ENCODE measurements at regions not wholly inside any gene's neighbourhood (a gene's known extent, or its start where the extent isn't known, plus 50 kb on each side); places are given as distances from the start of the nearest gene placed in this dataset.

DNA sequence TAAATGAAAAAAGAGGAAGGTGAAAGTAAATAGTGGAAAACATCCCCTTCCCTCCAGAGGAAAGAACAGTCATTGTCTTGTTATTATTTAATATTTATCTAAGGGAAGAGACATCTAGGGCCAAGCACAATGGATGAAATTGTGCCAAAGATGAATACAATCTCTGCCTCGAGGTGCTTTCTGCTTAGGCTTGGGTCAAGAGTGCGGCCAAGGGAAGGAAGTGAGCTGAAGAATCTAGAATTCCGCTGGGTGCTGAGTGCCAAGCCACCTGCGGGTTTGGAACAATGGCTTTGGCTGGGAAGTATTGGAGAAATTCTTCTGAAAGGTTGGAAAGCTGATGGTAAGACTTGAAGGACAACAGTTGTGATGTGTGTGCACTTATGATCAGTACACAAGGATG lies 531.3 kb upstream of the FZD8 start:
- DNase-seq (ENCODE audit: low read depth) = peak; percentile 23

DNA sequence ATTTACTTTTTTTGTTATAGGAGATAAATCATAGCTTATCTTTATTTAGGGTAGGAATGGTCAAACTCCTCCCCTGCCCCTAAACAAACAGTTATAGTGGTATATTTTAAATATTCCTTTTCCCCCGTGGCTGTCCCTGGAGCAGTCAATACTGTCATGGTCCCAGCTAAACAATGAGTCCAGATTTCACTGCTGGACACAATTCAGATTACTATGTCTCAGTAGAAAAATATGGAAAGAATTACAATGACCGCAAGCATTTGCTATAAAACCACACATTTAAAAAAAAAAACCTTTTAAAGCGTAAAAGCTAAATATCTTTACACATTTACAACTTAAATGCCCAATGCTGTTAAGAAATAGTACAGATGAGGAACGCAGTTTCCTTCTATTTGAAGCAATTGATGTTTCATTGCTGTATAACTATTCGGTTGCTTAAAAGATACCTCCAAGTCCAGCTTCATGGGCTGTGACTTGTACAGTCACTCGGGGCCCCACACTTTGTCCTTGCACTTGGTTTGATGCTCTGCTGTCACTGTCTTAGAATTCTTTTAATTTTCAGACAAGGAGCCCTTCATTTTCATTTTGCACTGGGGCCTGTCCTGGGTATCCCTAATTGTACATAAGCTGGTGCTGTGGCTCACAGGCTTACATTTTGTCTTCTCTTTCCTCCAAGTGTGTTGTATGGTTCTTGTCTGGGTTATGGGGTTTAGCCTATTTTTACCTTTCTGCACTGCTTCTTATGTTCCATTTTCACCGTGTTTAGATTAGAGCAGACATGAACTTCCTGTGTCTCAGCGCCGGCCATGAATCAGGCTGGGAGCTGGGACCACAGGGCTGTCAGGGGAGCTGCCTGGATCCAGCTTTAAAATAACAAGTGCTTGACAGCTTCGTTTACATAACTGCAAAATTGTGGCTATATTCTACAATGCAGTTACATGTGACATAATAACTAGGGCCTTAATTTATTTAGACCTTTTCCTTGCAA lies 530.2 kb upstream of the FZD8 start:
- DNase-seq (ENCODE audit: low read depth) = peak; percentile 90

DNA sequence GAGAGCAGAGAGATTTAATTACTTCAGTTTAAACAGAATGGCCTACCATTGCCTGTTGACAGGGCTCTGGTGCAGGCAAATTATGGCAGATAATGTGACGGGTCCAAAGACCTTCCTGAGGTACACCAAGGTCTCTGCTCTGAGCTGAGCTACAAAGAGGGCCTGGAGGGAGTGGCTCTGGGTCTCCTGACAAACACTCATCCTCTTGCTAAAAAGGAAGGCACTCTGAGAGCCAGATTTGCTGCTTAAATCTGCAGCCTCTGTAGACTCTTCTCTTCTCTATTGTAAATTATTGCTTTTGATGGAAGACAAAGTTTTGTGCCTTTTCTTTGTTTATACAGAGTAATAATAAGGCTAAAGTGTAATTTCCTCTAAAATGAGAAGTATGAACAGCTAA lies 529.5 kb upstream of the FZD8 start:
- peak; percentile 31 for DNase-seq (ENCODE audit: low read depth)

DNA sequence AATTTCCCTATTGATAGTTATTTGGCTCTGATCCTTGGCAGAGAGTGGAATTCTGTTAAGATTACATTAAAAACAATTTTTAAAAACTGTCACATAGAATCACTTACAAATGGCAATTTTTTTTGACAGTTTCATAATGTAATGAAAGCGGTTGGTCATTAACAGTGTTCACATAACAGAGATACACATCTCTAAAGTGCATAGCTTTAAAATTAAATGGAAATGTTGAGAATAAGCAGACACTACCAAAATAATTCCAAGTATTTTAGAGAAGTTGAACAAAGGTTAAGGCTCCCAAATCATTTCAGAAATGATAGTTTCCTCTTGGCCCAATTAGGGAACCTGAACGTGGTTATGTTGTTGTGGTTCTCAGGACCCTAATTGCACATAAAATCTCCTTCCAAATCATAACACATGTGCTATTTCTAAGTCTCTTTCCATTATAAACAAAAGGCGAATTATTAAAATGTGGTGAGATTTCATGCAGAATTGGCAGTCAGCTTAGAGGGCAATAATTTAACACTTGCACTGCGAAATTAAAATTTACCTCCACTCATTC lies 528.9 kb upstream of the FZD8 start:
- DNase-seq (ENCODE audit: low read depth) = no peak

DNA sequence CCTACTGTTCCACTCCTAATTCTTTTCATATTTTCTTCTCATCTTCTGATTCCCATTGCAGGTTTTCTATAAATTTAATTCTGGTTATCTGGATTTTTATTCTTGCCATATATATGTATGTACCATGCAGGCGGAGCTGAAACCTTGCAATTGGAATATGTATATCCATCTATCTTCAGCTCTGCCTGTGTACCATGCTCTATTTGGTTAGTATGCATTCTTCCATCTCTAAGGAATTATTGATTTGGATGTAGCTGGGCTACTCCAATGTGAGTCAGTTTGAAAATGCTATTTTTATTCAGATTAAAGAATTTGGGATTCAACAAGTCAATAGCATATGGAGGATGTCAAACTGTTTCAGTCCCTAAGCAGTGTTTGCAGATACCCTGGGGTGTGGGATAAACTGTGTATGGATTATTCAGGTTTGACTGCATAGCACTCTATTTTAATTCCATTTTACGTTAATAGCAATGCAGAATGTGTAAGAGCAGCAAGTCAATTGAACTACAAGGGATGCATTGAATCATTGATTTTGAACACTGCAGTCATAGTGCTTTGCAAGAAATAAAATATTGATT lies 528.1 kb upstream of the FZD8 start:
- no peak for DNase-seq (ENCODE audit: low read depth)

DNA sequence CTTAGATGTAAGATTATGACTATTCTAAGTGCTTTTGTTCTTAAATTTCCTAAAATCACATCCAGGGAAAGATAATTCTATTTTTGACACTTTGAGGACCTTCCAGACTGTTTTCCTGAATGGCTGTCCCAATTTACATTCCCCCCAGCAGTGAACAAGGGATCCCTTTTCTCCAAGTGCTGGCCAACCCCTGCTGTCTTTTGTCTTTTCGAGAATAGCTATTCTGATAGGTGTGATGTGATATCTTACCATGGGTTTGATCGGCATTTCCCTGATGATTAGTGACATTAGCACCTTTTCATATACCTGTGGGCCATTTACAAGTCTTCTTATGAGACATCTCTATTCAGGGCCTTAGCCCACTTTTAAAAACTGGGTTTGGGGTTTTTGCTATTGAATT lies 526.7 kb upstream of the FZD8 start:
- DNase-seq (ENCODE audit: low read depth) = no peak

DNA sequence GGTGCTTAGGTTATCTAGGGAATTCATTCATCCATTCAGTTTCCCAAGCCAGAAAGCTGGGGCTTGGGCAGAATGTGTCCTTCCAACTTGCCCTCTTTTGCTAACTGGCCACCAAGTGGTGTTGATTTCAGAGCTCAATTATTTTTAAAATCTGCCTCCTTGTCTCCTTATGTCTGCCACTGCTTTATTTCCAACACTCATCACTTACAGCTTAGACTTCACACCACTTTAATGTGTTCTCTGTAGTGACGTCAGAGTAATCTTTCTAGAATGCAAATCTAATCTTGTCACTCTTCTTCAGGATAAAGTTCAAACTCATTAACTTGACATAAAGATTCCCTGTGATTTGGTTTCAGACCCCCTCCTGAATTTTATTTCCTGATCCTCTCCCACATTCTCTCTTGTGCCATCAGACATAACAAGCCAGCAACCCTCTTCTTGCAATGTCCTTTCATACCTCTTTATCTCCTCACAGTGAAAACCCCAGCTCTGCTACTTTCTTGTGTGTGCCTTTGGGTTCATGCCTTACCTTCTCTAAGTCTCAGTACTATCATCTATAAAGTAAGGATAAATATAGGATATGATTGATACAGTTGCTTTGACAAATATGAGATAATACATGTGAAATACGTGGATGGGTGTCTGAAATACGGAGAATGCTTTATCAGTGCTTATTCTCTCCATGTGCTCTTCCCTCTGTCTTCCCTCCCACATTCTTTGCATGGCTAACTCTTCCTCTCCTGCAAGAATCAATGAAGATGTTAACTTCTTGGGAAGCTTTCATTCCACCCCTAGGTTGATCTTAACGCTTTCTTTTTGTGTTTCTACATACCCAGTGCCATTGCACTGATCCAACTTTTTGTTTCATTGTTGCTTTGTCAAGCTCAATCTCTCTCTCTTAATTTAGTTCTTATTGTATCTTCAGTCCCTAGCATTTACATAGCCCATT lies 522.7 kb upstream of the FZD8 start:
- DNase-seq (ENCODE audit: low read depth) = no peak

DNA sequence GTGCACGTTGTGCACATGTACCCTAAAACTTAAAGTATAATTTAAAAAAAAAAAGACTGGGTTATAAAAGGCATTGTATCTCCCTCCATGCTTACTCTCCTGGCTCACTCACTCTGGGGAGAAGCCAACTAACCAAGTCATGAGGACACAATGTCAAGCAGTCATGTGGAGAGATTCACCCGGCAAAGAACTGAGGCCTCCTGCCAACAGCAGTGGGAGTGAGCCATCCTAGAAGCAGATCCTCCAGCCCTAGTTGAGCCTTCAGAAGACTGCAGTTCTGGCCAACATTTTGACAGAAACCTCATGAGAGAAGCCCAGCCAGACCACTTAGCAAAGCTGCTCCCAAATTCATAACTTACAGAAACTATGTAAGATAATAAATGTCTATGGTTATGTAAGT lies 521.7 kb upstream of the FZD8 start:
- no peak for DNase-seq (ENCODE audit: low read depth)

DNA sequence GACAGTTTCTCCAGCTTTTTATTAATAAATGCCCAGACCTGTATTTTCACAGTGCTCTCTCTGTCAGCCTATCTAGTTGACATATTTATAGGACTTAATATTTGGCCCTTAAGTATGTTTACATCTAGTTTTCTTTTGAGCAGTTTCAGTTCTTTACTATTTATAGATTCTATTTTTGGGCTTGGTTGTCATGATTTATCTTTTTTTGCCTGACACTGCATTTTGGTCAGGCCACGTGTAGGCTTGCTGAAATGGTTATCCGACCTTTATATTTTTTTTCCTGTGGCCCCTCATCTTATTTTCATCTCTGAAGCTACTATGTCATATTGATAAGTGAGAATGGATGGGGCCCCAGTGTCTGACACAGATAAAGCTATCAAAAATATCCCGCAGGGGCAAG lies 515.4 kb upstream of the FZD8 start:
- no peak for DNase-seq (ENCODE audit: low read depth)

DNA sequence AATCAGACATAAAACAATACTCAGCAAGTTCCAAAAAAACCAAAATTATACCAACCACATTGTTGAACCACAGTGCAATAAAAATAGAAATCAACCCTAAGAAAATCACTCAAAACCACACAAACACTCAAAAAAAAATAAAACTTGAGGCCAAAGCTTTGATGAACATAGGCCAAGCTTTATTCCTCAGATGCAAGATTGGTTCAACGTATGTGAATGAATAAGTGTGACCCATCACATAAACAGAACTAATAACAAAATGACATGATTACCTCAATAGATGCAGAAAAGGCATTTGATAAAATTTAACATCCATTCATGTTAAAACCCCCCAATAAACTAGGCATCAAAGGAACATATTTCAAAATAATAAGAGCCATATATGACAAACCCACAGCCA lies 506.1 kb upstream of the FZD8 start:
- DNase-seq (ENCODE audit: low read depth) = peak; percentile 3

DNA sequence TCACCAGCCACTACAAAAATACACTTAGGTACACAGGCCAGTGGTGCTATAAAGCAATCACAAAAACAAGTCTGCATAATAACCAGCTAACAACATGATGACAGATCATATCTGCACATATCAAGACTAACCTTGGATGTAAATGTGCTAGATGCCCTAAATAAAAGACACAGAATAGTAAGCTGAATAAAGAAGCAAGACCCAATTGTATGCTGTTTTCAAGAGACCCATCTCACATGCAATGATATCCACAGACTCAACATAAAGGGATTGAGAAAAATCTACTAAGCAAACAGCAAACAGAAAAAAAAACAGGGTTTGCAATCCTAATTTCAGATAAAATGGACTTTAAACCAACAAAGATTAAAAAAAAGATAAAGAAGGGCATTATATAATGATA lies 505.4 kb upstream of the FZD8 start:
- no peak for DNase-seq (ENCODE audit: low read depth)

DNA sequence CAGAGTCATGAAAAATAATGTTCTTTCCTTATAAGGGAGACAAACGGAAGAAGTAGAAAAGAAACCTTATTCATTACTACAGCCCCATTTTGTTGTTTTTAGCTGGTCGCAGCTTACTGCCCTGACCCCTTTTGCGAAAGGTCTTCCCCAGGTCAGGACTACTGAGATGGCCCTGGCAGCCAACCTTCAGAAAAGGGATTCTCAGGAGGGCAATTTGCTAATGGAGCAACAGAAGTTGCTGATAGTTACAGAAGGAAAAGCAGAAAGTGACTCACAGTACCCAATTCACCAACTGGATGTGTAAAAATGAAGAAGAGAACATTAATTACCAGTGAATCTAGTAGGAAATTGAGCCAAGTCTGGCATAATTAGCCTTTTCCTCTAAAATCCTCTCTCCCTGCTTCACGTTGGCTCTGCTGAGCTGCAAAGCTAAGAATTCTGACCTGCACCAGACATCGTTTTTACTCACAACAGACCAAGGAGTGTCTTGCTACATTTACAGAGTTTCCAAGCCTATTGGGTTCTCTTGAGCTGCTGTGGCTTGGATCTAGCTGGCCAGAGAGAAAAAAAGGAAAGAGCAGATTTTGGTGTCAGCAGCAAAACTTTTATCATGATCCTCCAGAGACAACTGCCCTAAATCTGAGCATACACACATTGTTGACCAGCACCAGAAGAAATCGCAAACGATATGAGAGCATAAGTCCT lies 499.9 kb upstream of the FZD8 start:
- peak; percentile 1 for DNase-seq (ENCODE audit: low read depth)

DNA sequence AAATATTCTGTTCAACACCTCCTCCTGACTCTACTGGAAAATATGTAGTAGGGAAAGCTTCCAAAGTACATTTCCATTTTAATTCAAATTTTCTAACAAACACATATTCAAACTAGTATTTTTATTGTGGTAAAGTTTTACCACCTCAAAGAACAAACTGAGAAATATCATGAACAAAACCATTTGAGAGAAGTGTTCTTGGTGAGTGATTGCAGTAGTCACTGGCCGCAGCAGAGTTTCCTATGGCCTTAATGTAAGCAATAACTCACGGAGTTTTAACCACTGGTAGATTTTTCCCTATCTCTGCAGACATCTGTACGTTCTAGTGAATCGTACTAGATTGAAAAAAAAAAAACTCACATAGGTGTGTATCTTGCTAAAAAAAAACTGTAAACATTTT lies 487.0 kb upstream of the FZD8 start:
- no peak for DNase-seq (ENCODE audit: low read depth)

DNA sequence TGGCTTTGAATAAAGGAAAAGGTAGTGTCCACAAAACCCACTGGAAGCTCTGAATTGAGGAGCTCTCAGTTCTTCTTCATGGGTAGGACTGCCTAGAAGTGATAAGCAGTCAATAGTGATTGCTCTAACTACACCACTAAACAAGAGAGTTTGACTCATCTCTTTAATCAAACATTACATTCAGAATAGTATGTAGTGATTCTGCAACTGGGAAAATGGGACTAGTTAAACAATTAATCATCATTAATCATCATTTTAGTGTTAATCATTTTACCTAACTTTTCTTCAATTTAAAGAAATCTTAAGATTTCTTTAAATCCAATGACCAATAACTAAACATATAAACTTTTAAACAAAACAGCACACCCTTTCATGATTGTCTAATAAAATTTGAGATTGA lies 484.0 kb upstream of the FZD8 start:
- DNase-seq (ENCODE audit: low read depth) = no peak

DNA sequence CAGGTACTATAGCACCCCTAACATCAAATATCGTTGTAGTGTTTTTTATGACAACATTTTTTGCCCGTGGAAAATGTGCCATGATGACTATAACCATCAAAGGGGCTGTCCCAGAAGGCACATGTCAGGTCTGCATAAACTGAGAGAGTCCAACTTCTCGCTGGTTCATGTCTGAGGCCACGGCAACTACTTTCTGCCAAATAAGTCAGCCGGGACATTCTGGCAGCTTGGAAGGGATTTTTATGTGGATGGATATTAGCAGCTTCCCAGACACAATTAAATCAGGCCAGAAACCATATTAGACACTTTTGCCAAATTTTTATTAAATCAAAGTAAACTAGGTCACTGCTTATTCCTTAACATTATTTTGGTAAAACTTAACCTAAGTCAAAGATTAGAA lies 477.4 kb upstream of the FZD8 start:
- DNase-seq (ENCODE audit: low read depth) = no peak

DNA sequence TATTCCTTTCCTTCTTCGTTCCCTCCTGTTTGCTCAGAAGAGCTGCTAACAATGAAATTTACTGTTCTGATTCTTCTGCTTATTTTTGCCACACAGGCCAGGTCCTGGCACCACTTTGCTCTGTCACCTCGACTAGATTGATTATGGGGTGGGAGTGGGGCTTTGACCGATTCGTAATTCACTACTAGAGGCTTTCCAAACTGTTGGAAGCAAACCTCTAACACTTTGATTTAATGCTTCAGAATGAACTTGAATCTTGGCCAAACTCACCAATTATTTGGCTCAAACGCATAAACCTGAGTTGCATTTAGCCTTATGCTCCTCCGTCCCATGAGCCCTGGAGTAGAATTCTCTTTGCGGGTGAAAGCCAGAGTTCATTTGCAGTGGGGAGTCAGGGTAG lies 476.2 kb upstream of the FZD8 start:
- no peak for DNase-seq (ENCODE audit: low read depth)

DNA sequence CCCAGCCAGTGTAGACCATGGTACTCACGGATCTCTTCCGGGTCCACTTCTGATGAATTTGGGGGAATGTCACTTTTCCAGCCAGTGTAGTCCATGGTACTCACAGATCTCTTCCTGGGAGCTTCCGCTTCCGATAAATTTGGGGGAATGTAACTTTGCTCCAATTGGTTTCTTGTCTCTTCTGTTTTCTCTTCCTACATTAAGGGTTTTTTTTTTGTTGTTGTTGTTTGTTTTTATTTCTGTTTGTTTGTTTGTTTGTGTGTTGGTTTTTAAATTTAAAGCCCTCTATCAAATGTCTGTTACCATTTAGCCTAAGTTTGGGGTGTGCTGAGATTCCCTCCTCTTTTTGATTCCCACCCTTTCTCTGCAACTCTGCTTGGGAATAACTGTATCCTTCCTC lies 475.8 kb upstream of the FZD8 start:
- DNase-seq (ENCODE audit: low read depth) = no peak

DNA sequence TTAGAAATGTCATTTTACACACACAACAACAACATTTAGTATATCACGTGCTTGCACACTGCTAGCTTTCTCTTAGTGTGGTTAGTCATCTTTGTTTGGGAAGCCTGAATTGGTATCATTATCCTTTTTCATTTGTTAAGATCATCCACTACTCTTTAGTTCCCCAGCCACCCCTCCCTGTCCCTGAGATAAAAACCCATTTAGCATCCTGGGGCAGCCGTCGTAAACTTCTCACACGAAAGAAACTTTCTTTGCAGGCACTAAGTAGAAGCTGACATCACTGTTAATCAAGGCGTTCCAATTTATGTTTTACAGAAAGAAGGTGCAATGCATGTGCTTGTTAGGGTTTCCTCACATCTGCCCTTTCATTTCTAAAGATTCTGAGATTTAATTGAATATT lies 475.1 kb upstream of the FZD8 start:
- DNase-seq (ENCODE audit: low read depth) = no peak

DNA sequence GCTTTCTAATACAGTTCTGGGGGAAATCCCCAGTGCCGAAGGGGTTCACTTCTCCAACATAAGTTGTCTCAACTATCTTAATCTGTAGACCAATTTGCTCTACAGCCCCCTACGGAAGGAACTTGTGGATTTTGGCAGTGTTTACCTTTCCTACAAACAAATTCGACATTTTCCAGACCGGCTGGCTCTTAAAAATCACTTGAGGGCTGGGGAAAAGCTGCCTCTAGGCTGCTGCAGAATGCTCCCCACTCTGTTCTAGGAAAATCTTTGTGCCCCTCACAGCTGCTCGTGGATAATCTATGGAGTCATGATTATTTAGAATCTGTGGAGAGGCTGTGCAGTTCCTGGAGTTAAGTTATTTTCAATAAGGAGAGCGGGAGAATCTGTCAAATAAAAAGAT lies 474.6 kb upstream of the FZD8 start:
- no peak for DNase-seq (ENCODE audit: low read depth)

DNA sequence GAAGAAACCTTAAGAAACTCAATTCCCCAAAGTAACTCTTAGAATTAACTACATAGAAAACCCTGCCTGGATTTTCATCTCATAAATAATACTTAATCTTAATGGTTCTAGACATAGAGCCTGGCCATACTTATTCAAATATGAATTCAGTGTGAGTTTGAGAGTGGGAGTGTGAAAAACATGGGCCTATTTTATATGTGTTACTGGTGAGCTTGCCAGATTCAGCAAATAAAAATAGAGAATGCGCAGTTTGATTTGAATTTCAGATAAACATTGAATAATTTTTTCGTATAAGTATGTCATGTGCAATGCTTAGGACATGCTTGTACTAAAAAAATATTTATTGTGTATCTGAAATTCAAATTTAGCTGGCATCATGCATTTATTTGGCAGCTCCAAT lies 473.9 kb upstream of the FZD8 start:
- DNase-seq (ENCODE audit: low read depth) = no peak

DNA sequence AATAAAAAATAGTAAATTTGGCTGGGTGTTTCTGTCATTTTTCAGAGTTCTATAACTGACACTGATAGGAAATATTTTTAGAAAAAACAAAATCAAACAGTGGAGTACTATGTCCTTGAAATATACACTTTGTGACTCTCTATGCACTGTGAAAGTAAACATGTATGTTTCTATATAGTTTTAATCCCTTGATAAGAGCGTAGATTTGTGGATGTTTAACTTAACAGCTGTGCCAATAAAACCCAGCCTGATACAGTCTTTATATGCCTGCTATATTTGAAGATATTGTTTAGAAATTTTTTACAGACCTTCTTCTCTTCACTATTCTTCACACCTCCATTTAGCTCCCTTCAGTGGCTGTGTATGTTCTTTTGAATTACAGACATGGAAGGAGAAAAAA lies 473.3 kb upstream of the FZD8 start:
- DNase-seq (ENCODE audit: low read depth) = no peak

DNA sequence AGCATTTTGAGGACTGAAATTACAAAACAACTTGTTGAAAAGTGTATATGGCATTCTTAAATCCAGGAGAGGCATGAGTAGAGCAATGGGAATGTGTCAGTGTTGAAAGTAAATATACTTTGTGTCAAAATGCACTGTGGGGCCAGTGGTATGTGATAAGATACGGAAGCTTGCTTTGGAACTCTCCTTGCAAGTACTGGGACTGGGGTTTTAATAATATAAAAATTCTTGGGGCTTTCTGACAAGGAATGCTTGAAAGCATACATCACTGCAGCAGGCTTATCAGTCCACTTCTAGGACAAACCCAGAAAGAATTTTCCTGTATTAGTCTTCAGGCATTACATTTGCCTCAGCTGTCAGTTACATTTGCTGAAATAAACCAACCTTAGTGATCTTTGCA lies 472.8 kb upstream of the FZD8 start:
- peak; percentile 94 for DNase-seq (ENCODE audit: low read depth)
